ENCODE measurements at regions not wholly inside any gene's neighbourhood (a gene's known extent, or its start where the extent isn't known, plus 50 kb on each side); places are given as distances from the start of the nearest gene placed in this dataset.
A peak's percentile ranks its signal among the peaks of the same experiment; 100 is the strongest.

GRCh38 chr4:31803526-31804195 lies 1083.5 kb downstream of the PCDH7 start:
- Histone ChIP-seq H3K4me3 (replicated peaks in 1 of 4; ENCODE audit: control extremely low read depth in 1 of 4, insufficient read depth in 1 of 4, low read depth in 3 of 4, low read length in 4 of 4) (no peak overlapping the region), H3K4me2 (ENCODE audit: extremely low read depth, insufficient read depth, low read length) (no peak overlapping the region), H2AFZ (ENCODE audit: low read length) (no peak overlapping the region), H3K27ac (ENCODE audit: insufficient read depth, low read length) (no peak overlapping the region), H3K9ac (ENCODE audit: insufficient read depth, low read length) (no peak overlapping the region), H3K79me2 (ENCODE audit: control insufficient read depth, insufficient read depth, low read length) (no peaks in the 10 kb centered on the region), H3K27me3 (ENCODE audit: control insufficient read depth, insufficient read depth, low read length) (no peaks in the 10 kb centered on the region), H3K4me1 (ENCODE audit: control insufficient read depth, extremely low read depth, insufficient read depth, low read length) (no peaks in the 10 kb centered on the region), H3K9me3 (ENCODE audit: control insufficient read depth, insufficient read depth, low read depth, low read length) (no peaks in the 10 kb centered on the region), H4K20me1 (ENCODE audit: control insufficient read depth, extremely low read depth, insufficient read depth, low read length) (no peaks in the 10 kb centered on the region), H3K36me3 (ENCODE audit: control insufficient read depth, insufficient read depth, low read length) (no peaks in the 10 kb centered on the region)
- peak; percentile 20 to 59 for DNase-seq (ENCODE audit: low read depth in 2 of 2)
- TF ChIP-seq EZH2 (IDR thresholded peaks at IDR 0.05; ENCODE audit: low read length, missing control alignments): no peak

- Histone ChIP-seq H3K9ac (ENCODE audit: insufficient read depth, low read length) (no peak overlapping the region), H3K9me3 (ENCODE audit: control insufficient read depth, insufficient read depth, low read depth, low read length) (no peaks in the 10 kb centered on the region), H2AFZ (ENCODE audit: low read length) (no peak overlapping the region), H3K79me2 (ENCODE audit: control insufficient read depth, insufficient read depth, low read length) (no peaks in the 10 kb centered on the region), H3K27ac (ENCODE audit: insufficient read depth, low read length) (no peak overlapping the region), H3K4me2 (ENCODE audit: extremely low read depth, insufficient read depth, low read length) (no peak overlapping the region), H4K20me1 (ENCODE audit: control insufficient read depth, extremely low read depth, insufficient read depth, low read length) (no peaks in the 10 kb centered on the region), H3K4me3 (replicated peaks in 1 of 4; ENCODE audit: control extremely low read depth in 1 of 4, insufficient read depth in 1 of 4, low read depth in 3 of 4, low read length in 4 of 4) (no peak overlapping the region), H3K27me3 (ENCODE audit: control insufficient read depth, insufficient read depth, low read length) (no peaks in the 10 kb centered on the region), H3K36me3 (ENCODE audit: control insufficient read depth, insufficient read depth, low read length) (no peaks in the 10 kb centered on the region), H3K4me1 (ENCODE audit: control insufficient read depth, extremely low read depth, insufficient read depth, low read length) (no peaks in the 10 kb centered on the region)
- DNase-seq (ENCODE audit: low read depth in 2 of 2): peak; percentile 60 to 70
- no peak for TF ChIP-seq CTCF (conservative IDR thresholded peaks at IDR 0.05 in 1 of 2, IDR thresholded peaks at IDR 0.05 in 1 of 2; ENCODE audit: low read depth in 1 of 2, low read length in 2 of 2)
- no peak for TF ChIP-seq EZH2 (IDR thresholded peaks at IDR 0.05; ENCODE audit: low read length, missing control alignments)
Measured at GRCh38 chr4:31807036-31807435, 1086.9 kb downstream of the PCDH7 start.

GRCh38 chr4:31844350-31844749 lies 1124.2 kb downstream of the PCDH7 start:
- Histone ChIP-seq H3K79me2 (ENCODE audit: control insufficient read depth, insufficient read depth, low read length) (no peaks in the 10 kb centered on the region), H3K36me3 (ENCODE audit: control insufficient read depth, insufficient read depth, low read length) (no peaks in the 10 kb centered on the region), H3K4me3 (replicated peaks in 1 of 4; ENCODE audit: control extremely low read depth in 1 of 4, insufficient read depth in 1 of 4, low read depth in 3 of 4, low read length in 4 of 4) (no peak overlapping the region), H3K27ac (ENCODE audit: insufficient read depth, low read length) (no peak overlapping the region), H2AFZ (ENCODE audit: low read length) (no peak overlapping the region), H3K9ac (ENCODE audit: insufficient read depth, low read length) (no peak overlapping the region), H3K4me2 (ENCODE audit: extremely low read depth, insufficient read depth, low read length) (no peak overlapping the region), H3K9me3 (ENCODE audit: control insufficient read depth, insufficient read depth, low read depth, low read length) (no peaks in the 10 kb centered on the region), H3K27me3 (ENCODE audit: control insufficient read depth, insufficient read depth, low read length) (no peaks in the 10 kb centered on the region), H4K20me1 (ENCODE audit: control insufficient read depth, extremely low read depth, insufficient read depth, low read length) (no peaks in the 10 kb centered on the region), H3K4me1 (ENCODE audit: control insufficient read depth, extremely low read depth, insufficient read depth, low read length) (no peaks in the 10 kb centered on the region)
- TF ChIP-seq EZH2 (IDR thresholded peaks at IDR 0.05; ENCODE audit: low read length, missing control alignments) (no peak), CTCF (conservative IDR thresholded peaks at IDR 0.05 in 1 of 2, IDR thresholded peaks at IDR 0.05 in 1 of 2; ENCODE audit: low read depth in 1 of 2, low read length in 2 of 2) (no peak)
- DNase-seq (ENCODE audit: low read depth in 2 of 2): no peak

Data from fibroblast of lung (primary cell).